Non-pigmented ciliary epithelial cell (primary cell): ENCODE measurements at regions not wholly inside any gene's neighbourhood (a gene's known extent, or its start where the extent isn't known, plus 50 kb on each side); places are given as distances from the start of the nearest gene placed in this dataset.
"Not testable (repeated sequence)": the region's sequence is repeated elsewhere in the genome, so short reads cannot be mapped to it uniquely, and the experiment has no call there.

Source experiments
- DNase-seq: peaks from one replicate; pipeline ENCODE4 v3.0.0-alpha.2; 2010; ENCODE audit warnings: low read depth

DNA sequence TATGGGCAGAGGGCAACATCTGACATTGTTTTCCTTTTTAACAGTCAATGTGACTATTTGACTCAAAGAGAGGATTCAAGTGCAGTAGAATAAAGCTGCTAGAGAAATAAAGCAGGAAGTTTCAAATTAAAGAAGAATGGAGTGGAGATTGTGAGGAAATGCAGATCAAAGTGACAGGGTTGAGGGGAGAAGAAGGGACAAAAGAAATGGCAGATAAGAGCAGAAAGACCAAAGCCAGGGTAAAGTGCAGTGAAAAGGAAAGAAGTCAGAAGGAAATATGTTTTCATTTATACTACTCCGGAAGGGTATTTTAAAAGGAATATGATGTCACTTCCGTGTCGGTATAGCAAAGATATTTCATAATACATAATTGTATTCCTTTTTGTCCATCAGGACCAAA, 297.5 kb upstream of the CRIM1 start:
- no peak for DNase-seq

DNA sequence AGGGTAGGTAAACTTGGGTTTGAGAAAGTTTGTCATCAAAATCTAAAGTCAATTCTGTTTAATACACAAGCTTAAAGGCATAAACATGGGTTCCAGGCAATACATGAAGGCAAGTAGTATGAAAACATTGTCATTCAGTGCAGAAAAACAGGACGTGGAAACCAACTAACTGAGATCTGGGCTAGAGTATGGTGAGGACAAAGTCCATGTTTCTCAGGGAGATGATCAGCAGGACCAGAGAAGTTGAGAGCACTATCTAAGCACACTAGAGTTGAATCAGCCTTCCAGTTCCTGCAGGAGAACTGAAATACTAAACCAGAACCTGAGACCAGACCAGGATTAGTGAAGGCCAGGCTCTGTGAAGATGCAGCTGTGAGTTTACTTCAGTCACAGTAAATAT, 302.8 kb upstream of the CRIM1 start:
- DNase-seq: no peak

DNA sequence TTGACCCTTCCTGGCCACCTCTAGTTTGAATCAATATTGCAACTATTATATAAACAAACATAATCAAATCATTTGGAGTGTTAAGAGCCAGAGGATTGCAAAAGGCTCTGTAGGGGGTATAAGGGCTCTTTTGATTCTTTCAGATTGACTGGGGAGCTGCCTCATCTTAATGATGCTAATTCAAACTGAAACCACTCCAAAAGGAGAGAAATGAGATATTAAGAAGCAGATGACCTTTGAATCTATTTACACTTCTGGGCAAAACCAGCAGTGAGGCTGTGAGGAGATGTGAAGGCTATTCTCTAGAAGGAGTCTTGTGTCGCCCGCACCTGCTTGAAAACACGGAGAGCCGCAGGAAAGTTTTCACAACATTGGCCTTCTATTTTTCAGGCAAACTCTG, 311.2 kb upstream of the CRIM1 start:
- no peak for DNase-seq

DNA sequence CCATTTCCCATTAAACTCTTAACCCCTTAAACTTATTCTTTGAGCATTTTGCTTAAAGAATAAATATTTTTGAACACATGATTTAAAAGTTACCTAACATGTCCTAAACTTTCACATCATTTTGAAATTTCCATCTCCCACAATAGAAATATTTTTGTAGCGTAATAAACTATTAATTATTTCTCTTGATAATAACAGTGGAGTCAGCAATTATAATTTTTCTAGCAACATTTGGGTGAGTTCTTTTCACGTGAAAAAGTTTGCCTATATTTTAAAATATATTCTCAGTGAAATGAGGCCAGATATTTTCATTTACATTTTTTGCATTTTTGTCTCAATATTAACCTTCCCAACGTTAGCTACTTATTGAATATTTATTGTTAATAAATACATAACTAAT, 320.4 kb upstream of the CRIM1 start:
- DNase-seq: no peak

DNA sequence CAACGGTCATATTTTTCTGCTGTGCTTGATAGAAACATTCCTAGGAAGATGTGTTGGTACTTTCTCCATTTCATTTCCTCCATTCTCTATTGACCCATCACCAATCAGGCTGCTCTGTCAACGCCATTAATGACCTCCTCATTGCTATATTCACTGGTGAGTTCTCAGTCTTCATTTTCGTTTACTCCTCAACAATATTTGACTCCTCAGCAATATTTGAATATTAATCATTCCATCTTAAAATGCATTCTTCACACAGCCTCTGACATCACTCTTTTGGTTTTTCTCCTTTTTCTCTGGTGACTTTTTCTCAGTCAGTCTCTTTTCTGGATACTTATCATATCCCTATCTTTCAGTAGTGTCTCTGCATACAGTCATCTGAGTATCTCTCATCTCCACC, 323.5 kb upstream of the CRIM1 start:
- no peak for DNase-seq

DNA sequence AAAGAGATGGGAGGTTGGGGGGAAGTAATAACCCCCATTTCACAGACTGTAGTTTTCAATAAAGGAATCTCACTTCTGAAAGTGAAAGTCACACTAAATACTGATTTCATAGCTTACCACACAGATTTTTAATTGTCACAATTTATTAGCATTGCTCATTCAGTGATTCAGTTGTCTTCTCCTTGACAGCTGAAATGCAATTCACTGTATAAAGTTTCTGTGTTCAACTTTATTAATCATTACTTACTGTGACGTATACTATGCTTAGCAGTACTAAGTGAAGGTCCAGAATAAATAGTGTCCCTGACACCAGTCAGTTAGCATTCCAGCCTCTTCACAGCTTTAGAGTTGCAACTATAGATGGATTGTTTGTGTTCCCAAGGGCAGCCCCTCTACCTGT, 324.1 kb upstream of the CRIM1 start:
- DNase-seq: no peak

DNA sequence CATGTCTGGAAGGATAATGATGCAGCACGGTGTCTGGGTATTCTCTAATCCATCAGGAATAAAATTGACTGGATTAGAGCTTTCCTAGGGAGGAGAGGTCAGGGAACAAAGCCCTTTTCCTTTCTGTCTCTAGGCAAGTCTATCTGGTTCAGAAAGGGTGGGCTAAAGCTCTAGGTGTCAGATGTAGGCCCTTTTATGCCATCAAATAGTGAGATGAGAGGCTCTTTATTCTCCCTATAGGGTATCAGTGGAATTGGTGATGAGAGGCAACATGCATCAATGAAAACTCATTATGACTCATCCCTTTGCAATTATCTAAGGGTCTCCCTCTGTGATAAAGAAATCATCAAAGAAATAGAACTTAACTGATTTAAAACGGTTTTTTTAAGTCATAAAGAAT, 328.0 kb upstream of the CRIM1 start:
- no peak for DNase-seq

DNA sequence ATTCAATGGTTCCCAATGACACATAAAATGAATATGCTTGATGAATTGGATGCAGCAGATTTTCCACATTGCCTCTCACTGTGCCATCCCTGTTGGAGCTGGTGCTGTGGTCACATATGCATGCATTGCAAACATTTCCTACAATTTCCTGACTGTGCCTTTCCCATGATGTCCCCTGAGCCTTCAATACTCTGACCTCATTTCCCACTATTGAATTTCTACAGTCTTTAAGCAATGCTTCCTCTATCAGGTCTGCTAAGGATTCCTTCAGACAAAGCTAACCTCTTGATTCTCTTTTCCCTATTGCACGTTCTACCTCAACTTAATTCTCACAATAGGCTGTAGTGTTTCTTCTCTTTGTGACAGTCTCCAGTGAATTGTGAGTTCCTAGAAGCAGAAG, 342.5 kb upstream of the CRIM1 start:
- no peak for DNase-seq

DNA sequence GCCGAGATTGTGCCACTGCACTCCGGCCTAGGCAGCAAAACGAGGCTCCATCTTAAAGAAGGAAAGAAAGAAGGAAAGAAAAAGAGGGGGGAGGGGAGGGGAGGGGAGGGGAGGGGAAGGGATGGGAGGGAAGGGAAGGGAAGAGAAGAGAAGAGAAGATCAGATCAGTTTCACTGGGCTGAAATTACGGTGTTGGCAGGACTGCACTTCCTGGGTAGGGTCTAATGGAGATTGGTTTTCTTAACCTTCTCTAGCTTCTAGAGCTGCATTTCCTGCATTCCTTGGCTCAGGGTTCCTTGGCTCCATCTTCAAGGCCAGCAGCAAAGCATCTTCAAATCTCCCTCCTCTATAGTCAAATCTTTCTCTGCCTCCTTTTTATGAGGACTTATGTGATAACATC, 349.1 kb upstream of the CRIM1 start:
- no peak for DNase-seq

DNA sequence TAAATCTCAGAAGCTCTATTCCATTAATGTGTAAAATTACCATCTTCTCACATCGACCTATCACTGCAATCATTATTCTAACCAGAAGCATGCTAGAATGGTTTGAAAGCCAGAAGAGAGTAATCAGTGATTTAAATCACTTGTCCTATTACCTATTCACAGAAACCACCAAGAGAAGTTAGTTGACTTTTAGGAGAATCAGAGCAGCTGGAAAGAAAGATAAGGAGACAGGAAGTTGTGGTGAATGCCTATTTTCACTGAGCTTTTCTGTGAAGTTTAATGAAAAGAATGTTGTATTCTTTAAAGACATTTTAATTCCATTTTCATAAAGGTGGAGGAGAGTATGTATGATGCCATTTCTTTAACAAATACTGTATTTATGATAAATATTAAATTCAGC, 352.6 kb upstream of the CRIM1 start:
- no peak for DNase-seq

DNA sequence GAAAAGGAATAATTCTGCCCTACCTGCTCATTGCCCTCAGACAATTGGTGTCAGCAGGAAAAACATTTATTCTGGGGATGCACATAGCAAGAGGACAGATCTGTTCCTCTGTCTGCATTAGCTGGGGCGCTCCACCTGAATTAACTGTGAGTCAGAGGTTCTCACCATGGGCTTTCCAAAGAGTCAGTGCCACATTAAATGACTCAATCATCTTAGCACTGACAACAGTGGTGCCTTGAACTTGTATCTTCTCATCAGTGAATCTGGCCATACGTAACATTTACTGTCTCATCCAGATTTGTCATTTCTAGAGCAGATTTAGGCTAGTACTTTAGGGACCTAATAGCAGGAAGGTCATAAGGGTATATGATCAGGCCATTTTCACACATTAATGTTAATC, 358.1 kb upstream of the CRIM1 start:
- no peak for DNase-seq

DNA sequence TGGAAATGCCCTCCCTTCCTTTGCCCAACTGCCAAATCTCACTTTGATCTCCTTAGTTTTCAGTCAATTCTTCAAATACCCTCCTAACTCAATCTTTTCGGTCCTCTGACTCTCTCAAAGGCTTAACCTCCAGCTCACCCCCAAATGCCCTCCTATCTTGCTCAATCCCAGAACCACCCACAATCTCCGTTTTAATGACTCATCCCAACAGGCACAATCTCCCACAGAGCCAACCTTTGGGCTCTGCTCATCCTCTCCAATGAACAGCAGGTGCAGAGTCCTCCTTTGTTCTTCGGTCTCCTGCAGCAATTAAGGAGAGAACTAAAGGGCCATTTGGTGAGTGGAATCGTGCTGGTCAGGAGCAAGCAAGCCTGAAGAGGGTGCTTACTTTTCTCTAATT, 366.1 kb upstream of the CRIM1 start:
- DNase-seq: no peak

DNA sequence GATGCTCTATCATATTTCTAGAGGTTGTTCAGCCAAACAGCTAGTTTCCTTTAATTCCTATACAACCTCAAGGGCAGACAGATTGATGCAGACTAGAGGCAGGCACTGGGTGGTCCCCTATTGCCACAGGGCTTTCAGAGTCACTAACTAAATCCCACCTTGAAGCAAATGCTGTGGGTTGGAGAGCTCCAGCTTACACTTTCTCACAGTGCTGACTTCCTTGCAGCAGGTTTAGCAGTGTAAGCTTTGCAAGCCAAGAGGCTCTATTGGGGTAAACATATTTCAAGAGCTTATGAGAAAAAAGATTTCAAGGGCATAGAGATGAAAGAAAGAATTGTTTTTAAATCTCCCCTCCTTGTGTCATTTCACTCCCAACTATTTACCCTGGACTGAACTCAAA, 366.5 kb upstream of the CRIM1 start:
- DNase-seq: no peak

DNA sequence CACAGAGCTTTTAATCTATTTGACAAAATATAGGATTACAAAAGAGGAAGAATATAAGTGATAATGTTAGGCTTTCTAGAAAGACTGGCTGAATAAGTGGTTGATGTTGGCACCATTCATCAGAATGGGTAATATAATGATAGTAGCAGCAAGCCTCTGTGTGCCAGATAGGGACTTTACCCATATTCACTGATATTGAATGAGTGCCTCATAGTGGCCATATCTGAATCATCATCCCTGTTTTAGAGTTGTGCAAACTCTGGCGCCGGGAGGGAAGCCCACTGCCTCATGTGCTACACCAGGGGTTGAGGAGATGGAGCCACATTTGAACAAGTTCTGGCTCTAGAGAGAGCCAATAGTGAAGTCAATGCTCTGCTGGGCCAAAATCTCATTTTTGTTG, 368.7 kb upstream of the CRIM1 start:
- DNase-seq: no peak

DNA sequence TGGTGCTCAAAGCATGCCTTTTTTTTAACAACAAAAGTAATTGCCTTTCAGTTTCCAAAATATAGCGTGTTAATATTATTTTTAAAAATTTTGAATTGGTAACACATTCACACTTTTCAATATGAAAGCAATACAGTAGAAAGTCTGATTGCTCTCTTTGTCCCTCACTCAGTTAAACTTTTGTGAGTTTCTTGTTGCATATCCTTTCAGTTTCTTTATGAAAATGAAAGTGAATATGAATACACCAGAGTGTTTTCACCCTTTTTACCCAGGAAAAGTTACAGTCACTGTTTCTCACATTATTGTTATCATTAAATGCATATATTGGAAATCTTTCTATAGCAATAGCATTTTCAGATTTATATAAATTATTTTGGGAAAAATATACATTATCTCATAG, 377.4 kb upstream of the CRIM1 start:
- no peak for DNase-seq

DNA sequence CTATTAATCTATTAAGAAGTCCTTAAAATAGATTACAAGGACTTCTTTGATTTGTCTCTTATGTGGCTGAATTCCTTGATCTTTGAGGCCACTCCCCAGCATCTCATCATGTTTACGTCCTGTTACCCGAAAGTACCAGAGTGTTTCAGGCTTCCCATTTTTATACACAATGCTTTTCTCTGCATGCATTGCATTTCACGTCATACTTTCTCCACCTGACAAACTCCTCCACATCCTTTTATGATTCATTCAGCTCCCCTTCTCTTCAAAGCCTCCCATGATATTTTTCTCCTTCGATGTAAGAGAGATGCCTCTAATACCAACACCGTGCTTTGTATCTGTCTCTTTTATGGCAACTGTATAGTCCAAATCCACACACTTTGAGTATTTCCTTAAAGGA, 379.0 kb upstream of the CRIM1 start:
- no peak for DNase-seq

DNA sequence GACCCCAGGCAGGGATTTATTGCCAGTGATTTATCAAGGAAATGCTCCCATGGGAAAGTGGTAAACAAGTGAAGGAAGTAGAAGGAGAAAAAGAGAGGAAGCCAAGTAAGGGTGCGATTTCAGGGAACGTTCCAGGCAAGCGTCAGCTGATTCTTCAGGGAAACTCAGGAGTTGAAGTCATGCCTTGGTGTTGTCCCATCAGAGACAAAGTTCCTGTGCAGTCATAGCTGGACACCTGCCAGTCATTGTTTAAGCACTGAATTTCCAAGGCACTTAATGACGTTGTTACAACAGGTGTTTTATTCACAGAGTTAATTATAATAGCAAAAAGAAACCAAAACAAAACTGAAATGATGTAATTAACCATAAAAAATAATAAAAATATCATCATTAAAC, 381.8 kb upstream of the CRIM1 start:
- no peak for DNase-seq

DNA sequence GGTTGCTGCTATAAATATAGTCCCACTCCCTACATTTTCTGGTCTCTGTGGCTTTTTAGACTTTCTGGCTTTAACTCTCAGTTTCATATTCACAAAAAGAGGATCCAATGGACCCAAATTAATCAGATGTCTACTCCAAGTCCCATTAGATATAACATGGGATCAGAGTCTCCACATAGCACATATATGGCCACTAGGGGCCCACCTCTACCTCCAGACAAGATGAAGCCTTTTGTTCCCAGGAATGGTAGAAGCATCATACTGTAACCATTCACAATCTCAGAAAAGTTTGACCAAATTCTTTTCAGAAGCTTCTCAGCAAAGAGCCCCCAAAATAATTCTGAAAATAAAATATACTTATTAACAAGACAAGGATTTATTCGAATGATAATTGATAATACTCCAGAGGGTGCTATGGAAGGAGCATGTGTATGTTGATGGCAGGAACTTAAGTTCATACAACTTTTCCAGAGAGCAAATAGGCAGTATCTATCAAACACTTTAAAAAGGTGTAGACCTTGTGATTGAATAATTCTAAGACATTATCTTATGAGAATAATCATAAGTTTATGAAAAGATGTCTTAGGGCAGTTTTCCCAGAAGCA, 382.3 kb upstream of the CRIM1 start:
- peak; percentile 14 for DNase-seq

DNA sequence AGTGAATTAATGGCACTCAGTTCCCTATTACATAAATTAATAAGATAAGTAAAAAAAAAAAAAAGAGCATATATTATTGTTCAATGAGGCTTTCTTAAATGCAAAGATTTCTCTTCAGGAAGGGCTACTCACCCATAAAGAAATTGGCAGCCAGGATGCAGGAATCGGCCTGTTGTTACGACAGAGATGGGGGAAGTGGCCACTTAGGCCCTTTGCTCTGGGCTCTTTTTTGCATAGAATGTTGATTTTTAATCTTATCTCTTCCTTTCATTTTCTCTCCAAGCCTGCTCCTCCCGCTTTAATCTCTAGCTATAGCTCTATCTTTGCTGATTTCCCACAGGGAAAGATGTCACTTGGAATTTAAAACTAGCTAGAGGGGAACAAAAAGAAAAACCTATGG, 391.8 kb upstream of the CRIM1 start:
- DNase-seq: no peak

DNA sequence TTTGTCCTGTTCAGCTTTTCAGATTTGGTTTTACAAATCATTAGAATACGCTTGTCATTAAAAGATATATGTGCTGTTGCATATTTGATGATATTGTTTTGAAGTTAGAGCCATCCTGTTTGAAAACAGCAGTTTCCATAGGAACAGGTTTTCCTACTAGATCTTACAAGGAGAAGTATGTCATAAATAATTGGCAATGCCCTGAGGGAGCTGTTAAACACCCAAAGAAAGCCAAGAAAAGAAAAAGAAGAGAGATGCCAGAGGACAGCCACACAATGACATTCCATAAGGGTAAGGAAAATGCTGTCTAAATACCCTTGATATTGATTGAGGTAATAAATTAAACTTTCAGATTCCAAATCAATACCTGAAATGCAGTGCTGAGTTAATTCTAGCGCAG, 392.2 kb upstream of the CRIM1 start:
- DNase-seq: no peak

DNA sequence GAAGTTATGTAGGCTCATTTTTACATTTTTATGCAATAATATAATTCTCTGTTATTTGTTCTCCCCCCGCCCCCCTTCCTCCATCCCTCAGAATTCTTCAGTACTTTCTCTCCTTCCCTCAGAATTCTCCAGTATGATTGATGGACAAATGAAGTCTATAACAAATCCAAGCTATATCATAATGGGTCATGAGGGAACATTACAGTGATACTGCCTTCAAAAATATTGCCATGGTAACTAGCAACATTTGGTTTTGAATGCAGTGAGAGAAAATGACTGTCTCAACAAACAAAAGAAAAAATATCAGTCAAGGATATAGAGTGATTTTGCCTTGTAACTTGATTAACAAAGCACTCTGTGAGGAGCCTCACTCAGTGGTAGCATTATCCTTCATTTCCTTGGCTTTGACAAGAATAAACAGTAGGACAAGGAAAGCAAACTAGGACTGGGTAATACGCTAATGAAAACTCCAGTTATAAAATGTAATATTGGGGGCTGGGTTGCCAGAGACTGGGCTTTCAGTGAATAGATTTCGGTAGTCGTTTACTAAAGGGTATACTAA, 392.9 kb upstream of the CRIM1 start:
- DNase-seq: no peak

DNA sequence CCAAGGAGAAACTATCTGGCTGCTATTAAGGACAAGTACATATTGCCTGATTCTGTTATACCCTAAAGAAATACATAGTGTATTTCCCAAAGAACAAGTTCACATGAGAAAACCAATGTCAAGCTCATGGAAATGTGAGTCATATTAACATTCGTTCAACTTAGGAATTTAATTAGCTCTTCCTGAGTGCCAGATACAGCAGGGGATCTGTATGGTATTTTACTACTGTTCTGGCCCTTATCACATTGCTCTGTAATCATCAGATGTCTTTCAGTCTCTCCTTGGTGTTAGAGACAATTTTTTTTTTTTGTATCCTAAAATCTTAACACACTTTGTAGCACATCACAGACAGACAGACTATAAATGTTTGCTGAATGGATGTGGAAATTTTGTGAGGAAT, 395.0 kb upstream of the CRIM1 start:
- no peak for DNase-seq

DNA sequence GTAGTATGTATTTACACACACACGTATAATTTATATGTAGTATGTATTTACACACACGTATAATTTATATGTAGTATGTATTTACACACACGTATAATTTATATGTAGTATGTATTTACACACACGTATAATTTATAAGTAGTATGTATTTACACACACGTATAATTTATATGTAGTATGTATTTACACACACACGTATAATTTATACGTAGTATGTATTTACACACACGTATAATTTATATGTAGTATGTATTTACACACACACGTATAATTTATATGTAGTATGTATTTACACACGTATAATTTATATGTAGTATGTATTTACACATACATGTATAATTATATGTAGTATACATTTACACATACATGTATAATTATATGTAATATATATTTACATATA, 398.5 kb upstream of the CRIM1 start:
- not testable (repeated sequence) for DNase-seq

DNA sequence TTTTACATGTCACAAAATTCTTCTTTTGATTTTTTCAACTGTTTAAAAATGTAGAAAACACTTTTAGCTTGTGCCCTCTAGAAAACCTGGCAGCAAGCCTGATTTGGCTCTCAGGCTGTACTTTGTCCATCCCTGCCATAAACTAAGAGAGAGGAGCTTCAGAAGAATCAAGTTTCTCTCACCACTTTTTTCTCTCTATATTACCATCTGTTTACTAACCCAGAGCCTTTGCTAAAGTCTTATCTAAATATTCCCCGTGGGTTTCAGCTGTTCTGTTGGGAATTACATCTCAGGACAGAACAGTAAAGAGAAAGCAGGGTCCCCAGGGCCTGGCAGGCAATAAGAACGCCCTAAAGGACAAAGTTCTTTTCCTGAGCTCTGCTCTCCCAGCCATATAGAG, 409.1 kb upstream of the CRIM1 start:
- DNase-seq: no peak

DNA sequence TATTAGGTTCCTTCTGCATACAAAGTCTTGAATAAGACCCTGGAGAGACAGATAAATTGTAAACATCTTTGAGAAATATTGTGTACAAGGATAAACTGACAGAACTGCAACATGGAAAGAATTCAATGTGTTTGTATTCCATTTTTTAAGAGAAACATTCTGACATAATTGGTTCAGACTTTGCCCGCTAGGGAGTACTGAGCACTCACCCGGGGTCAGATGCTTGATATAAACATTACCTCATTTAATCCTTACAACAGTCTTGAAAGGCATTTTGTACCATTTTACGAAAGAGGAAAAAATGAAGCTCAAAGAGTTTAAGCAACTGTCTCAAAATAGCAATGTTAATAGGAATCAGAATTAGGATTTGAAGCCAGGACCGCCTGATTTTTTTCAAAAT, 416.7 kb upstream of the CRIM1 start:
- no peak for DNase-seq
